ENCODE measurements at regions not wholly inside any gene's neighbourhood (a gene's known extent, or its start where the extent isn't known, plus 50 kb on each side); places are given as distances from the start of the nearest gene placed in this dataset.

DNA sequence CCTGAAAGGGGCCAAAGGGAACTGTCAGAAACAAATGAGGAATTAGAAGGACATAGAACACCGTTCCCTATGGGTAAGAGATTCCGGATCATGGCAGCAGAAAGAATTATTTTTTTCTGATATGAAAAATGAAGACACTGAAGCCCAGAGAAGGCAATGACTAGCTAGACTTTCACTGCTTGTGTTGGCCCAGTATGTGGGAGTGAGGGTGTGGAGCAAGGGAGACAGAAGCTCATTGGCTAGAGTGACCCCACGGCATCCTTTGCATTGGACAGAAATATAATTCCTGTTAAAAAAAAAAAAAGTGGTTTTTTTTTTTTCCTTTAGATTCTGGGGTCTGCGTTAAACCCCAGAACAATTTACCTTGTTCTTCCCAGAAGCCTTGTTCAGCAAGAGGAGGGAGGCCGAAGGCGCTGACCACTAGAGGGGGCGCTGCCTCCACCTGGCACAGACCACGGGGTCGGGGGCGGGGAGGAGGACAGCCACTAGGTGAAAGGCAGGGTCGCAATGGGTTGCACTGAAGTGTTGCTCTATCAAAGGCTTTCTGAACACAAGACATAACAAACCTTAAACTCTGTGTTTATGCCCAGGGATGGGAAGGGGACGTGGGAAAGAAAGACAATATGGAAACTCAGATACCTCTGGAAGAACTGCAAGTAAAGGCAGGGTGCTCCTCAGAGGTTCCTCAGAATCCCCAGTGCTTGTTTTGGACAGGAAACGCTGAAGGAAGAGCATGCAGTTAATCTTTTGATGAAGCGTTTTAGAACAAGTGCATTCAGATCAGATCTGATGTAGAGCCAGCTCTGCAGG, 156.8 kb downstream of the KCNA5 start:
- Histone ChIP-seq H3K9me3 (replicated peaks; ENCODE audit: control insufficient read depth, insufficient read depth, low read length) (no peaks in the 10 kb centered on the region), H3K27me3 (ENCODE audit: control insufficient read depth in 2 of 2, insufficient read depth in 2 of 2, low read length in 2 of 2) (no peaks in the 10 kb centered on the region), H4K20me1 (replicated peaks; ENCODE audit: control insufficient read depth, extremely low read depth, insufficient read depth, low read length) (no peaks in the 10 kb centered on the region), H3K4me3 (replicated peaks in 1 of 3; ENCODE audit: insufficient read depth in 1 of 3, low read depth in 1 of 3, low read length in 3 of 3) (no peak overlapping the region), H3K79me2 (ENCODE audit: control insufficient read depth, insufficient read depth, low read length) (no peaks in the 10 kb centered on the region), H3K9me1 (replicated peaks; ENCODE audit: control insufficient read depth, extremely low read depth, insufficient read depth, low read length) (no peaks in the 10 kb centered on the region), H3K4me2 (ENCODE audit: insufficient read depth, low read length) (no peak overlapping the region), H3K36me3 (ENCODE audit: control insufficient read depth in 2 of 2, extremely low read depth in 1 of 2, insufficient read depth in 2 of 2, low read length in 2 of 2) (no peaks in the 10 kb centered on the region), H3K4me1 (ENCODE audit: control insufficient read depth, extremely low read depth, insufficient read depth, low read length) (no peaks in the 10 kb centered on the region), H2AFZ (ENCODE audit: low read depth, low read length) (no peak overlapping the region), H3K9ac (replicated peaks; ENCODE audit: extremely low read depth, insufficient read depth, low read length) (no peak overlapping the region), H3K27ac (ENCODE audit: insufficient read depth, low read depth, low read length) (no peak overlapping the region)
- dilution Hi-C loops (cut with MboI; ENCODE audit: extremely low pct_ligation_motif_present, low sequenced_read_pairs), result no loop called here
- POLR2A ChIA-PET, result no interaction called here
- intact Hi-C loops (cut with micrococcal nuclease), result loop anchor here (1.0 to 2.0 kb wide), 2 partner anchors 242 to 310 kb away; no protein-coding TSS in a partner anchor
- no TSS peak for BruUV-seq (replicated peaks)
- CTCF ChIA-PET, result interaction anchor here (0.7 to 2.2 kb wide), 7 partner anchors 24 to 449 kb away, joined by 3 to 10 read pairs (median 3); no protein-coding TSS in a partner anchor
- peak; percentile 31 for FAIRE-seq
- TF ChIP-seq GATA2 (IDR thresholded peaks at IDR 0.05; ENCODE audit: insufficient read depth, insufficient read length, low read depth, low read length) (no peak), CTCF (IDR thresholded peaks at IDR 0.05; ENCODE audit: extremely low read depth in 1 of 2, insufficient read depth in 1 of 2, low read depth in 1 of 2, low read length in 2 of 2) (peak; percentile 61 to 75), MYC (IDR thresholded peaks at IDR 0.05; ENCODE audit: low read depth, low read length) (no peak)
- peak; percentile 28 for DNase-seq (ENCODE audit: low read depth, low spot score)

All from endothelial cell of umbilical vein (primary cell).